ENCODE measurements at regions not wholly inside any gene's neighbourhood (a gene's known extent, or its start where the extent isn't known, plus 50 kb on each side); places are given as distances from the start of the nearest gene placed in this dataset.

- H3K36me3 ChIP-seq (ENCODE audit: control insufficient read depth, low read length) = no peaks in the 10 kb centered on the region
- no peaks in the 10 kb centered on the region for H4K20me1 ChIP-seq (ENCODE audit: control insufficient read depth, insufficient read depth, low read depth, low read length)
- H3K4me3 ChIP-seq (ENCODE audit: low read length) = no peak overlapping the region
- H3K9me3 ChIP-seq (ENCODE audit: control insufficient read depth, insufficient read depth, low read length) = no peaks in the 10 kb centered on the region
- no peaks in the 10 kb centered on the region for H3K27me3 ChIP-seq (ENCODE audit: control insufficient read depth, low read length)
- TF ChIP-seq CTCF (IDR thresholded peaks at IDR 0.05; ENCODE audit: low read depth, low read length, poor library complexity, severe bottlenecking) (no peak), EZH2phosphoT487 (IDR thresholded peaks at IDR 0.05; ENCODE audit: borderline replicate concordance, low read length) (no peak)
- H3F3A ChIP-seq (ENCODE audit: control insufficient read depth, insufficient read depth) = no peaks in the 10 kb centered on the region
- no peaks in the 10 kb centered on the region for H3K9me2 ChIP-seq (replicated peaks; ENCODE audit: control insufficient read depth, low read length)
- no peak overlapping the region for H3K4me2 ChIP-seq (ENCODE audit: low read length)
- H3K79me2 ChIP-seq (ENCODE audit: control insufficient read depth, low read length) = no peaks in the 10 kb centered on the region
- H3K27ac ChIP-seq (ENCODE audit: low read depth, low read length) = no peak overlapping the region
- no peaks in the 10 kb centered on the region for H3K4me1 ChIP-seq (ENCODE audit: control insufficient read depth, low read length)
These were observed 319.2 kb upstream of the CNTN5 start for GRCh38 chr11:98701541-98701940.

- H3F3A ChIP-seq (ENCODE audit: control insufficient read depth, insufficient read depth) = no peaks in the 10 kb centered on the region
- no peak for TF ChIP-seq EZH2phosphoT487 (IDR thresholded peaks at IDR 0.05; ENCODE audit: borderline replicate concordance, low read length)
- no peak for TF ChIP-seq CTCF (IDR thresholded peaks at IDR 0.05; ENCODE audit: low read depth, low read length, poor library complexity, severe bottlenecking)
- no peaks in the 10 kb centered on the region for H3K79me2 ChIP-seq (ENCODE audit: control insufficient read depth, low read length)
- no peaks in the 10 kb centered on the region for H3K9me3 ChIP-seq (ENCODE audit: control insufficient read depth, insufficient read depth, low read length)
- H3K4me3 ChIP-seq (ENCODE audit: low read length) = no peak overlapping the region
- no peaks in the 10 kb centered on the region for H3K9me2 ChIP-seq (replicated peaks; ENCODE audit: control insufficient read depth, low read length)
- H4K20me1 ChIP-seq (ENCODE audit: control insufficient read depth, insufficient read depth, low read depth, low read length) = no peaks in the 10 kb centered on the region
- no peak overlapping the region for H3K27ac ChIP-seq (ENCODE audit: low read depth, low read length)
- H3K36me3 ChIP-seq (ENCODE audit: control insufficient read depth, low read length) = no peaks in the 10 kb centered on the region
- H3K4me1 ChIP-seq (ENCODE audit: control insufficient read depth, low read length) = no peaks in the 10 kb centered on the region
- no peak overlapping the region for H3K4me2 ChIP-seq (ENCODE audit: low read length)
- no peaks in the 10 kb centered on the region for H3K27me3 ChIP-seq (ENCODE audit: control insufficient read depth, low read length)
These were observed 316.8 kb upstream of the CNTN5 start for GRCh38 chr11:98703779-98704556.

GRCh38 chr11:98710026-98710425, 310.7 kb upstream of the CNTN5 start:
- H3F3A ChIP-seq (ENCODE audit: control insufficient read depth, insufficient read depth) = no peaks in the 10 kb centered on the region
- H3K9me2 ChIP-seq (replicated peaks; ENCODE audit: control insufficient read depth, low read length) = no peaks in the 10 kb centered on the region
- H3K4me1 ChIP-seq (ENCODE audit: control insufficient read depth, low read length) = no peaks in the 10 kb centered on the region
- H3K4me2 ChIP-seq (ENCODE audit: low read length) = no peak overlapping the region
- no peak overlapping the region for H3K27ac ChIP-seq (ENCODE audit: low read depth, low read length)
- TF ChIP-seq CTCF (IDR thresholded peaks at IDR 0.05; ENCODE audit: low read depth, low read length, poor library complexity, severe bottlenecking) = no peak
- no peak for TF ChIP-seq EZH2phosphoT487 (IDR thresholded peaks at IDR 0.05; ENCODE audit: borderline replicate concordance, low read length)
- no peaks in the 10 kb centered on the region for H3K27me3 ChIP-seq (ENCODE audit: control insufficient read depth, low read length)
- H3K79me2 ChIP-seq (ENCODE audit: control insufficient read depth, low read length) = no peaks in the 10 kb centered on the region
- H4K20me1 ChIP-seq (ENCODE audit: control insufficient read depth, insufficient read depth, low read depth, low read length) = no peaks in the 10 kb centered on the region
- H3K4me3 ChIP-seq (ENCODE audit: low read length) = no peak overlapping the region
- no peaks in the 10 kb centered on the region for H3K36me3 ChIP-seq (ENCODE audit: control insufficient read depth, low read length)
- H3K9me3 ChIP-seq (ENCODE audit: control insufficient read depth, insufficient read depth, low read length) = no peaks in the 10 kb centered on the region
